PC-9 (cell line): ENCODE measurements at regions not wholly inside any gene's neighbourhood (a gene's known extent, or its start where the extent isn't known, plus 50 kb on each side); places are given as distances from the start of the nearest gene placed in this dataset.
A peak's percentile ranks its signal among the peaks of the same experiment; 100 is the strongest.

Experiments
- BruUV-seq: library from RNA; stranded (reverse); fragments of 400-500 nt; replicated peaks from 2 replicates; lab custom pipeline; 2021; lab: Mats Ljungman, UMichigan
- CTCF ChIA-PET: fragments of 300-600 bp; sonication (Branson Sonifier 250); formaldehyde crosslinking; loops from one replicate; lab custom pipeline; 2022; ENCODE audit warnings: antibody characterized with exemption; lab: Charles Lee
- POLR2A ChIA-PET: fragments of 300-600 bp; sonication (Branson Sonifier 250); formaldehyde crosslinking; loops from one replicate; lab custom pipeline; 2022; ENCODE audit warnings: antibody characterized with exemption; ENCODE audit not compliant: unreplicated experiment; lab: Charles Lee
- DNase-seq, 2 experiments: peaks; one replicate each; pipeline versions ENCODE4 v3.0.0 to v3.0.0-alpha.2; 2015 to 2022; ENCODE audit warnings: mixed read lengths in 1 of 2
- H2AFZ ChIP-seq: fragments of 200-600 bp; sonication (generic); 2 replicates; pipeline ENCODE4 v1.8.1; 2017; ENCODE audit warnings: antibody characterized with exemption
- H3F3A ChIP-seq: fragments of 200-600 bp; sonication (generic); 2 replicates; pipeline ENCODE4 v1.8.1; 2017; ENCODE audit warnings: antibody characterized with exemption, mild to moderate bottlenecking, low read depth; ENCODE audit not compliant: insufficient read depth
- H3K27ac ChIP-seq: fragments of 200-600 bp; sonication (generic); 2 replicates; pipeline ENCODE4 v1.6.1; 2016; ENCODE audit warnings: mixed run types
- H3K27me3 ChIP-seq: fragments of 200-600 bp; sonication (generic); 2 replicates; pipeline ENCODE4 v1.6.1; 2016; ENCODE audit warnings: low read depth, mixed run types; ENCODE audit not compliant: insufficient read depth
- H3K36me3 ChIP-seq: fragments of 200-600 bp; sonication (generic); 2 replicates; pipeline ENCODE4 v1.6.1; 2016; ENCODE audit warnings: low read depth, mixed run types
- H3K4me1 ChIP-seq: fragments of 200-600 bp; sonication (generic); replicated peaks from 2 replicates; pipeline ENCODE4 v1.6.1; 2016; ENCODE audit warnings: mixed run types; ENCODE audit not compliant: insufficient read depth
- H3K4me2 ChIP-seq: fragments of 200-600 bp; sonication (generic); 2 replicates; pipeline ENCODE4 v1.6.1; 2017; ENCODE audit warnings: mixed run types
- H3K4me3 ChIP-seq: fragments of 200-600 bp; sonication (generic); 2 replicates; pipeline ENCODE4 v1.6.1; 2016; ENCODE audit warnings: mixed run types
- H3K79me2 ChIP-seq: fragments of 200-600 bp; sonication (generic); 2 replicates; pipeline ENCODE4 v1.6.1; 2017; ENCODE audit warnings: low read depth, mixed run types
- H3K9me2 ChIP-seq: fragments of 200-600 bp; sonication (generic); 2 replicates; pipeline ENCODE4 v1.8.1; 2017; ENCODE audit warnings: mild to moderate bottlenecking; ENCODE audit not compliant: insufficient read depth
- H3K9me3 ChIP-seq: fragments of 200-600 bp; sonication (generic); 2 replicates; pipeline ENCODE4 v1.8.1; 2016; ENCODE audit warnings: low read depth; ENCODE audit not compliant: insufficient read depth
- H4K20me1 ChIP-seq: fragments of 200-600 bp; sonication (generic); 2 replicates; pipeline ENCODE4 v1.8.1; 2017; ENCODE audit not compliant: insufficient read depth
- EZH2 ChIP-seq: fragments of 200-600 bp; sonication (generic); IDR thresholded peaks from 2 replicates; pipeline ENCODE4 v1.8.0; 2017; ENCODE audit warnings: antibody characterized with exemption, low read depth
- intact Hi-C: fragments of 100-400 bp; cut with micrococcal nuclease; formaldehyde crosslinking; loops from one replicate; pipeline ENCODE4 v1.10.0; 2022; ENCODE audit not compliant: unreplicated experiment
- TF ChIP-seq, protein P1 (sequence below): fragments of 200-600 bp; sonication (generic); conservative IDR thresholded peaks from 2 replicates; pipeline ENCODE4 v1.6.1; 2017; ENCODE audit warnings: mixed run types, antibody characterized with exemption, mild to moderate bottlenecking, moderate library complexity

GRCh38 chr5:27388755-27389154 lies 350.4 kb upstream of the CDH9 start:
- H2AFZ ChIP-seq = no peak overlapping the region
- BruUV-seq = no TSS peak
- no peaks in the 10 kb centered on the region for H3K27me3 ChIP-seq
- TF ChIP-seq, protein P1, sequence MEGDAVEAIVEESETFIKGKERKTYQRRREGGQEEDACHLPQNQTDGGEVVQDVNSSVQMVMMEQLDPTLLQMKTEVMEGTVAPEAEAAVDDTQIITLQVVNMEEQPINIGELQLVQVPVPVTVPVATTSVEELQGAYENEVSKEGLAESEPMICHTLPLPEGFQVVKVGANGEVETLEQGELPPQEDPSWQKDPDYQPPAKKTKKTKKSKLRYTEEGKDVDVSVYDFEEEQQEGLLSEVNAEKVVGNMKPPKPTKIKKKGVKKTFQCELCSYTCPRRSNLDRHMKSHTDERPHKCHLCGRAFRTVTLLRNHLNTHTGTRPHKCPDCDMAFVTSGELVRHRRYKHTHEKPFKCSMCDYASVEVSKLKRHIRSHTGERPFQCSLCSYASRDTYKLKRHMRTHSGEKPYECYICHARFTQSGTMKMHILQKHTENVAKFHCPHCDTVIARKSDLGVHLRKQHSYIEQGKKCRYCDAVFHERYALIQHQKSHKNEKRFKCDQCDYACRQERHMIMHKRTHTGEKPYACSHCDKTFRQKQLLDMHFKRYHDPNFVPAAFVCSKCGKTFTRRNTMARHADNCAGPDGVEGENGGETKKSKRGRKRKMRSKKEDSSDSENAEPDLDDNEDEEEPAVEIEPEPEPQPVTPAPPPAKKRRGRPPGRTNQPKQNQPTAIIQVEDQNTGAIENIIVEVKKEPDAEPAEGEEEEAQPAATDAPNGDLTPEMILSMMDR = no peak
- no peak for TF ChIP-seq EZH2
- DNase-seq = no peak
- no peaks in the 10 kb centered on the region for H3K9me2 ChIP-seq
- H3K4me3 ChIP-seq = no peak overlapping the region
- H3F3A ChIP-seq = no peaks in the 10 kb centered on the region
- H3K9me3 ChIP-seq = no peaks in the 10 kb centered on the region
- CTCF ChIA-PET = no interaction called here
- no peaks in the 10 kb centered on the region for H3K4me1 ChIP-seq
- POLR2A ChIA-PET = interaction anchor here (0.5 kb wide), 1 partner anchor 162 kb away, joined by 3 read pairs; no protein-coding TSS in a partner anchor
- no peaks in the 10 kb centered on the region for H3K36me3 ChIP-seq
- H3K27ac ChIP-seq = no peak overlapping the region
- no peaks in the 10 kb centered on the region for H4K20me1 ChIP-seq
- no peaks in the 10 kb centered on the region for H3K79me2 ChIP-seq
- intact Hi-C loops = no loop called here
- H3K4me2 ChIP-seq = no peak overlapping the region

GRCh38 chr5:27387535-27388073 lies 349.2 kb upstream of the CDH9 start:
- no peaks in the 10 kb centered on the region for H4K20me1 ChIP-seq
- no peak overlapping the region for H3K4me2 ChIP-seq
- DNase-seq = peak in 1 of 2 experiments; percentile 24
- intact Hi-C loops = no loop called here
- TF ChIP-seq, protein P1 = no peak
- TF ChIP-seq EZH2 = no peak
- no peaks in the 10 kb centered on the region for H3K9me2 ChIP-seq
- ChIA-PET CTCF (no interaction called here), POLR2A (interaction anchor here (0.7 kb wide), 1 partner anchor 862 kb away, joined by 3 read pairs; no protein-coding TSS in a partner anchor)
- no peak overlapping the region for H3K4me3 ChIP-seq
- no peak overlapping the region for H3K27ac ChIP-seq
- no peaks in the 10 kb centered on the region for H3K36me3 ChIP-seq
- H2AFZ ChIP-seq = no peak overlapping the region
- H3K9me3 ChIP-seq = no peaks in the 10 kb centered on the region
- H3K27me3 ChIP-seq = no peaks in the 10 kb centered on the region
- no TSS peak for BruUV-seq
- H3F3A ChIP-seq = no peaks in the 10 kb centered on the region
- no peaks in the 10 kb centered on the region for H3K79me2 ChIP-seq
- H3K4me1 ChIP-seq = no peaks in the 10 kb centered on the region

DNA sequence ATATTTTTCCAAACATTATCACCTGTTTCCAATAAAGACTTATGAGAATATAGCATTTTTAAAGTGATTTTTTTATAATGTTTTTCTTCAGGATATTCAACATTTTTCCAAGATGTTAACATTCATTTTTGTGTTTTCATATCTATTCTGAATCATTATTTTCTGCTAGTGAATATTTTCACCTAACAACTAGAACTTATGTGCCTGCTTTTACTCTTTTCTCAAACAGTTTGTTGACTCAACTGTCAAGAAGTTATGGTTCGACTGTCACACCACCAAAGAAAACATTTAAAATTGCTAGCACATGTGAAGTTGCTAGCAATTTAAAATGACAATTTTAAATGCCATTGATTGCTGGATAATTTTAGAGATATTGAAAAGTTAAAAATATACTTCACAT lies 343.3 kb upstream of the CDH9 start:
- BruUV-seq = no TSS peak
- Histone ChIP-seq H4K20me1 (no peaks in the 10 kb centered on the region), H3K27me3 (no peaks in the 10 kb centered on the region), H3K36me3 (no peaks in the 10 kb centered on the region), H3K9me2 (no peaks in the 10 kb centered on the region), H3F3A (no peaks in the 10 kb centered on the region), H2AFZ (no peak overlapping the region), H3K4me1 (no peaks in the 10 kb centered on the region), H3K9me3 (no peaks in the 10 kb centered on the region), H3K79me2 (no peaks in the 10 kb centered on the region), H3K4me3 (no peak overlapping the region), H3K4me2 (no peak overlapping the region), H3K27ac (no peak overlapping the region)
- no peak for DNase-seq
- CTCF ChIA-PET = no interaction called here
- intact Hi-C loops = no loop called here
- POLR2A ChIA-PET = interaction anchor here (0.6 kb wide), 1 partner anchor 8 kb away, joined by 8 read pairs; no protein-coding TSS in a partner anchor
- TF ChIP-seq EZH2 = no peak

- TF ChIP-seq, protein P1 = no peak
- TF ChIP-seq EZH2 = no peak
- H3F3A ChIP-seq = no peaks in the 10 kb centered on the region
- H3K4me3 ChIP-seq = no peak overlapping the region
- H3K27ac ChIP-seq = no peak overlapping the region
- H2AFZ ChIP-seq = no peak overlapping the region
- ChIA-PET POLR2A (no interaction called here), CTCF (no interaction called here)
- no peak overlapping the region for H3K4me2 ChIP-seq
- intact Hi-C loops = no loop called here
- H3K79me2 ChIP-seq = no peaks in the 10 kb centered on the region
- H3K36me3 ChIP-seq = no peaks in the 10 kb centered on the region
- H3K9me3 ChIP-seq = no peaks in the 10 kb centered on the region
- BruUV-seq = no TSS peak
- H3K27me3 ChIP-seq = no peaks in the 10 kb centered on the region
- H4K20me1 ChIP-seq = no peaks in the 10 kb centered on the region
- no peaks in the 10 kb centered on the region for H3K4me1 ChIP-seq
- no peak for DNase-seq
- H3K9me2 ChIP-seq = no peaks in the 10 kb centered on the region
These were observed 339.2 kb upstream of the CDH9 start for GRCh38 chr5:27377626-27378025.
